Spinal cord (tissue), 9 donors: ENCODE measurements at regions not wholly inside any gene's neighbourhood (a gene's known extent, or its start where the extent isn't known, plus 50 kb on each side); places are given as distances from the start of the nearest gene placed in this dataset.

Experiments used
- DNase-seq, 6 donors: peaks; one replicate each; pipeline versions ENCODE4 v3.0.0 to v3.0.0-alpha.2; 2013 to 2015; ENCODE audit warnings: low spot score in 6 of 6, low read depth in 4 of 6
- H3K27ac ChIP-seq: one replicate; pipeline ENCODE4 v1.5.1; 2013; ENCODE audit warnings: low read depth, low read length, control low read depth
- H3K27me3 ChIP-seq: one replicate; pipeline ENCODE4 v1.6.1; 2013; ENCODE audit warnings: low read length; ENCODE audit not compliant: control insufficient read depth, insufficient read depth
- H3K36me3 ChIP-seq: one replicate; pipeline ENCODE4 v1.6.1; 2013; ENCODE audit warnings: low read length; ENCODE audit not compliant: control insufficient read depth, insufficient read depth
- H3K4me1 ChIP-seq: one replicate; pipeline ENCODE4 v1.6.1; 2013; ENCODE audit warnings: low read length; ENCODE audit not compliant: control insufficient read depth, insufficient read depth
- H3K4me3 ChIP-seq: one replicate; pipeline ENCODE4 v1.5.1; 2013; ENCODE audit warnings: low read depth, low read length, control low read depth
- H3K9me3 ChIP-seq: one replicate; pipeline ENCODE4 v1.6.1; 2013; ENCODE audit warnings: low read length; ENCODE audit not compliant: control insufficient read depth, insufficient read depth
- WGBS: methylation state at CpG from one replicate; pipeline ENCODE4 v1.1.5; 2013; ENCODE audit warnings: missing lambda C conversion rate; ENCODE audit not compliant: insufficient coverage; 5-methylcytosine and 5-hydroxymethylcytosine counted together
- donor health status: healthy.

DNA sequence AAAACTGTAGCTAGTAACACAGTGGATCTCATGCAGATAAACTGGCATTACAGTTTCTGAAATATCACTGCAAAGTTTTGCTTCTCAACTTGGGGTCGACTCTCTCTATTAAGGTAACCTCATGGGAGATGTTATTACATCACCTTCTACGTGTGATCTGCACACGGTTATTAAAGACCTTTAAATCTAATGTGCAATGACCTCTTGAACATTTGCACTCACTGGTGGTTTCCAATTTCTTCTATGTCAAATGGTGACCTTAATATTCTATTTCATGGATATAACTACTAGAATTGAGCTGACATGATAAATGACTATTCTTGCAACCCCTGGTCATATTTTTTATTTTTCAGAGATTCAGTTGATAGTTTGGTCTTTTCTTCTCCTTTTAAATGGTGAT, 191.3 kb downstream of the PPP1R3A start:
- H3K27me3 ChIP-seq, result no peaks in the 10 kb centered on the region
- no peak overlapping the region for H3K27ac ChIP-seq
- no peak overlapping the region for H3K4me3 ChIP-seq
- H3K9me3 ChIP-seq, result no peaks in the 10 kb centered on the region
- WGBS, result no CpG with 5 or more reads among the region's 3 CpGs
- DNase-seq, result no peak
- H3K36me3 ChIP-seq, result no peaks in the 10 kb centered on the region
- H3K4me1 ChIP-seq, result no peaks in the 10 kb centered on the region

DNA sequence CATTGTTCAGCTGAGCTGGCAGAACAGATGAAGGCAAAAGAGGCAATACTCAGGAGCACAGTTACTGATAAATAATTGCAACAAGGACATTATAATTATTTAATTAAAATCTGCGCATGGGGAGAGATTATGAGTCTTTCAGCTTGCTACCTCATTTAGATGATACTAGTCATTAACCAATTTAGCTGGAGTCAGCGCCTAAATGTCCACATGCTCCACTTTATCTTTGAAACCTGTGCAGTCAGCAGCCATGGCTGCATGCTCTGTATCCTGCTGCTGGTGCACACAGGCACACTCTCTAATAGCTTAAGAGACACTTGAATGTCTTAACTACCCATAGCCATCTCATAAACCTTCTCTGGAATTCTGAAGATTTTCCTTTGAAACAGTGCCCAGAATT, 196.8 kb downstream of the PPP1R3A start:
- Histone ChIP-seq H3K27me3 (no peaks in the 10 kb centered on the region), H3K4me1 (no peaks in the 10 kb centered on the region), H3K27ac (no peak overlapping the region), H3K9me3 (no peaks in the 10 kb centered on the region), H3K36me3 (no peaks in the 10 kb centered on the region), H3K4me3 (no peak overlapping the region)
- 75% methylated on average over 1 of the region's 2 CpGs for WGBS
- peak in 1 of 6 donors; percentile 84 for DNase-seq

GRCh38 chr7:113717739-113718138, 201.1 kb downstream of the PPP1R3A start:
- H3K4me3 ChIP-seq, result no peak overlapping the region
- H3K27ac ChIP-seq, result no peak overlapping the region
- H3K27me3 ChIP-seq, result no peaks in the 10 kb centered on the region
- H3K36me3 ChIP-seq, result no peaks in the 10 kb centered on the region
- H3K4me1 ChIP-seq, result no peaks in the 10 kb centered on the region
- no peaks in the 10 kb centered on the region for H3K9me3 ChIP-seq
- no CpG with 5 or more reads among the region's 1 CpG for WGBS
- DNase-seq, result peak in 1 of 6 donors; percentile 13

GRCh38 chr7:113715981-113716856, 202.6 kb downstream of the PPP1R3A start:
- DNase-seq, result peak in 2 of 6 donors; percentile 21 to 62
- no peaks in the 10 kb centered on the region for H3K4me1 ChIP-seq
- H3K27ac ChIP-seq, result no peak overlapping the region
- H3K9me3 ChIP-seq, result no peaks in the 10 kb centered on the region
- H3K4me3 ChIP-seq, result no peak overlapping the region
- no peaks in the 10 kb centered on the region for H3K36me3 ChIP-seq
- 27% methylated on average over 2 of the region's 8 CpGs for WGBS
- H3K27me3 ChIP-seq, result no peaks in the 10 kb centered on the region

- no CpG with 5 or more reads among the region's 1 CpG for WGBS
Observed at GRCh38 chr7:113715262-113715661, 203.5 kb downstream of the PPP1R3A start.

DNA sequence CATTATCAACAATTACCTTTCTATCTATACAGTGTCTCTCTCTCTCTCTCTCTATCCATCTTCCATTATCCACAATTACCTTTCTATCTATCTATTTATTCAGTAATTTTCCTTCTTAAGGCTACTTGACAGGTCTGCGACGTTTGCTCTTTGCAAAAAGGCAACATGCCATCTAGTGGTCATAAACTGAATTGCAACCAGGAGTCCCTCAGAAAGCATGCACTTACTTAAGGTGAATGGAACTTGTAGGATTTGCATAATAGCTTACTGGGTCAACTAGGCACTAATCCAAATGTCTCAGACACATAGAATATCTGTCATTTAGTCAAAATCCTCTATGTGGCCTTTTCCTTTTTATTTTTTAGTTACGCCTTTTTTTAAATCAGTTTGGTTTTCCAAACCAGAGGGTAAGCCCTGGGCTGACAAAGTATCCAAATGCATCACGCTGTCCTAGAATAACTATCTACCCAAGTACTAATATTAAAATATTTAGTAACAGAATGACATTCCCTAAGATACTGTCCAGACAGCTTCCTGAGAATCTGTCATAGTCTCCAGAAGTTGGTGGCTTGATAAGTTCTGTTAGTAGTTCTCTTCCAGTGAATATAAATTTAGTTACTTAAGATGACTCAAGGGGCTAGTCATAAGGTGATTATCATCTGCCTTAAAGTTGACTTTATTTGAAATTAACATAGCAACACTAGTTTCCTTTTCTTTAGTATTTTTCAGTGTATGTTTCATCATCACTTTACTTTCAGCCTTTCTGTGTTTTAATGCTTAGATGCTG, 208.3 kb downstream of the PPP1R3A start:
- 0% methylated on average over 1 of the region's 4 CpGs for WGBS
- peak in 5 of 6 donors; percentile 62 to 95 (median 73) for DNase-seq

More at GRCh38 chr7:113715262-113715661, 203.5 kb downstream of the PPP1R3A start:
- Histone ChIP-seq H3K4me1 (no peaks in the 10 kb centered on the region), H3K27me3 (no peaks in the 10 kb centered on the region), H3K27ac (no peak overlapping the region), H3K36me3 (no peaks in the 10 kb centered on the region), H3K9me3 (no peaks in the 10 kb centered on the region), H3K4me3 (no peak overlapping the region)
- no peak for DNase-seq

DNA sequence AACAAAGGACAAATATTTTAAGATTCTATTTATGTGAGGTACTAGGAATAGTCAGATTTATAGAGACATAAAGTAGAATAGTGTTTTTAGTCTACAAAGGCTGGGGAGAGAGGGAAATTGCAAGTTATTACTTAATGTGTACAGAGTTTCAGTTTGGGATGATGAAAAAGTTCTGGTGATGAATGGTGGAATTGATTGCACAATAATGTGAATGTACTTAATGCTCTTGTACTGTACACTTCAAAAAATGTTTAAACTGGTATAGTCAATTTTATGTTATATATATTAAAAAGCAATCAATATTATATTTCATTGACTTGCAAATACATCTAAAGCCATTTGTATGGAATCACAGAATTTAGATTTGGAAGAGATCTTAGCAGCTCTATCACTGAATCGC, 213.4 kb downstream of the PPP1R3A start:
- H3K4me3 ChIP-seq, result no peak overlapping the region
- no peaks in the 10 kb centered on the region for H3K4me1 ChIP-seq
- WGBS, result no CpG with 5 or more reads among the region's 1 CpG
- no peak overlapping the region for H3K27ac ChIP-seq
- no peak for DNase-seq
- H3K27me3 ChIP-seq, result no peaks in the 10 kb centered on the region
- no peaks in the 10 kb centered on the region for H3K36me3 ChIP-seq
- H3K9me3 ChIP-seq, result no peaks in the 10 kb centered on the region

More for the DNA sequence above, 208.3 kb downstream of the PPP1R3A start:
- H3K9me3 ChIP-seq, result no peaks in the 10 kb centered on the region
- no peak overlapping the region for H3K27ac ChIP-seq
- no peaks in the 10 kb centered on the region for H3K4me1 ChIP-seq
- no peak overlapping the region for H3K4me3 ChIP-seq
- H3K36me3 ChIP-seq, result no peaks in the 10 kb centered on the region
- no peaks in the 10 kb centered on the region for H3K27me3 ChIP-seq

DNA sequence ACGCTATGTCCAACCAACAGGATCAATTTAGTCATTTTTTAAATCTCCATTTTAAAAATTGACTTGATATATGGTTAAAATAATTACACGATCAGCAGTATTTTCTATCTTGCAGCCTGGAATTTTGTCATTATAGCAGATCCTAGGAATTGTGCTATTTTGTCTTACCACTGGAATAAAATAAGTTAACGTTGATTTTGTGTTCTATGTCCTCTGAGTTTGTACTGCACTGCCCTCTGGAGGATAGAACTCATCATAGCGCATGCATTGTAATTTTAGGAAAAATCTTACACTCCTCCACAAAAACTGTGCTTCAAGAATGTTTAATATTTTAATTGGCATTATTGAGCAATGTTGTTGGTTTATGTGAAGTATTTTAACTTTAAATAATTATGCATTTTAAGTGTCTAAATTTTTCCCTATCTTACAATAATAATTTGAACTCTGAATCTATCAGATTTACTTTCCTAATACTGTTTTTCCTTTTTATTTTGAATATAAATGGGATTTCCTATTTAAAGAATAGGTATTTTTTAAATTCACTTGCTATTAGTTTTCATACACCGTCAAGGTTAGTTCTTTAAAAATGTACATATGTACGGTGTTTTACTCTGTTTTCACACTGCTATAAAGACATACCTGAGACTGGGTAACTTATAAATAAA, 220.1 kb downstream of the PPP1R3A start:
- no peaks in the 10 kb centered on the region for H3K9me3 ChIP-seq
- H3K36me3 ChIP-seq, result no peaks in the 10 kb centered on the region
- no CpG with 5 or more reads among the region's 6 CpGs for WGBS
- H3K4me3 ChIP-seq, result no peak overlapping the region
- peak in 5 of 6 donors; percentile 36 to 90 (median 39) for DNase-seq
- H3K27me3 ChIP-seq, result no peaks in the 10 kb centered on the region
- no peaks in the 10 kb centered on the region for H3K4me1 ChIP-seq
- no peak overlapping the region for H3K27ac ChIP-seq

GRCh38 chr7:113694149-113694548, 224.7 kb downstream of the PPP1R3A start:
- Histone ChIP-seq H3K27me3 (no peaks in the 10 kb centered on the region), H3K4me1 (no peaks in the 10 kb centered on the region), H3K27ac (no peak overlapping the region), H3K4me3 (no peak overlapping the region), H3K36me3 (no peaks in the 10 kb centered on the region), H3K9me3 (no peaks in the 10 kb centered on the region)
- WGBS, result no CpG with 5 or more reads among the region's 1 CpG
- no peak for DNase-seq
